ENCODE measurements at regions not wholly inside any gene's neighbourhood (a gene's known extent, or its start where the extent isn't known, plus 50 kb on each side); places are given as distances from the start of the nearest gene placed in this dataset.

GRCh38 chr2:128523457-128523856, 204.8 kb upstream of the HS6ST1 start:
- no peak overlapping the region for H3K9ac ChIP-seq
- no peak overlapping the region for H3K27ac ChIP-seq
- H3K9me3 ChIP-seq (replicated peaks in 1 of 11) = peaks cover 0 to 7% (median 0%) of the 10 kb centered on the region in 11 experiments; a peak in 4 of 22 replicates
- TF ChIP-seq Cebpa-rat (IDR thresholded peaks at IDR 0.05) = no peak
- H3K4me1 ChIP-seq = peaks cover 25 to 54% (median 48%) of the 10 kb centered on the region in 10 experiments
- H3K36me3 ChIP-seq = no peaks in the 10 kb centered on the region; a peak in 1 of 22 replicates
- H4K20me1 ChIP-seq = no peaks in the 10 kb centered on the region
- H3K27me3 ChIP-seq = peaks cover 0 to 13% (median 0%) of the 10 kb centered on the region in 11 experiments; a peak in 3 of 22 replicates
- H3K4me3 ChIP-seq = no peak overlapping the region
- H3K4me2 ChIP-seq = peak overlapping the region in 8 of 11 experiments; percentile 70 to 82 (median 77); a peak in 13 of 22 replicates

GRCh38 chr2:128524183-128524582, 205.5 kb upstream of the HS6ST1 start:
- TF ChIP-seq Cebpa-rat (IDR thresholded peaks at IDR 0.05) = no peak
- H3K27ac ChIP-seq = no peak overlapping the region
- no peaks in the 10 kb centered on the region; a peak in 1 of 22 replicates for H3K36me3 ChIP-seq
- H4K20me1 ChIP-seq = no peaks in the 10 kb centered on the region
- H3K9ac ChIP-seq = no peak overlapping the region
- peaks cover 25 to 54% (median 48%) of the 10 kb centered on the region in 10 experiments for H3K4me1 ChIP-seq
- H3K9me3 ChIP-seq (replicated peaks in 1 of 11) = peaks cover 0 to 7% (median 0%) of the 10 kb centered on the region in 11 experiments; a peak in 4 of 22 replicates
- H3K4me2 ChIP-seq = no peak overlapping the region
- no peak overlapping the region for H3K4me3 ChIP-seq
- H3K27me3 ChIP-seq = peaks cover 0 to 13% (median 0%) of the 10 kb centered on the region in 11 experiments; a peak in 3 of 22 replicates

GRCh38 chr2:128525653-128526052, 207.0 kb upstream of the HS6ST1 start:
- no peak overlapping the region for H3K4me3 ChIP-seq
- no peak for TF ChIP-seq Cebpa-rat (IDR thresholded peaks at IDR 0.05)
- H4K20me1 ChIP-seq = no peaks in the 10 kb centered on the region
- H3K4me1 ChIP-seq = peaks cover 14 to 47% (median 35%) of the 10 kb centered on the region in 10 experiments
- peaks cover 0 to 7% (median 0%) of the 10 kb centered on the region in 11 experiments; a peak in 4 of 22 replicates for H3K9me3 ChIP-seq (replicated peaks in 1 of 11)
- H3K9ac ChIP-seq = no peak overlapping the region
- H3K36me3 ChIP-seq = no peaks in the 10 kb centered on the region
- H3K4me2 ChIP-seq = peak overlapping the region in 7 of 11 experiments; percentile 16 to 37 (median 29); a peak in 8 of 22 replicates
- no peak overlapping the region for H3K27ac ChIP-seq
- peaks cover 0 to 13% (median 0%) of the 10 kb centered on the region in 11 experiments; a peak in 3 of 22 replicates for H3K27me3 ChIP-seq

GRCh38 chr2:128526455-128526976, 207.8 kb upstream of the HS6ST1 start:
- Histone ChIP-seq H3K9ac (no peak overlapping the region), H3K27ac (no peak overlapping the region), H3K4me1 (peaks cover 6 to 38% (median 26%) of the 10 kb centered on the region in 10 experiments; a peak in 18 of 20 replicates), H3K9me3 (replicated peaks in 1 of 11) (peaks cover 0 to 7% (median 0%) of the 10 kb centered on the region in 11 experiments; a peak in 4 of 22 replicates), H3K27me3 (peaks cover 0 to 13% (median 0%) of the 10 kb centered on the region in 11 experiments; a peak in 3 of 22 replicates), H3K36me3 (no peaks in the 10 kb centered on the region), H3K4me3 (no peak overlapping the region), H3K4me2 (peak overlapping the region in 1 of 11 experiments; percentile 36; a peak in 2 of 22 replicates), H4K20me1 (no peaks in the 10 kb centered on the region)
- no peak for TF ChIP-seq Cebpa-rat (IDR thresholded peaks at IDR 0.05)

GRCh38 chr2:128528133-128528532, 209.5 kb upstream of the HS6ST1 start:
- Histone ChIP-seq H3K36me3 (no peaks in the 10 kb centered on the region), H4K20me1 (no peaks in the 10 kb centered on the region), H3K27ac (no peak overlapping the region), H3K4me1 (peaks cover 0 to 22% (median 10%) of the 10 kb centered on the region in 10 experiments; a peak in 13 of 20 replicates), H3K27me3 (no peaks in the 10 kb centered on the region), H3K4me2 (no peak overlapping the region), H3K9me3 (replicated peaks in 1 of 11) (peaks cover 0 to 7% (median 0%) of the 10 kb centered on the region in 11 experiments; a peak in 4 of 22 replicates), H3K4me3 (no peak overlapping the region), H3K9ac (no peak overlapping the region)
- no peak for TF ChIP-seq Cebpa-rat (IDR thresholded peaks at IDR 0.05)

- Histone ChIP-seq H3K4me3 (no peak overlapping the region), H3K36me3 (no peaks in the 10 kb centered on the region), H3K4me1 (peaks cover 0 to 16% (median 7%) of the 10 kb centered on the region in 10 experiments; a peak in 11 of 20 replicates), H4K20me1 (no peaks in the 10 kb centered on the region), H3K27me3 (no peaks in the 10 kb centered on the region), H3K9me3 (replicated peaks in 1 of 11) (no peaks in the 10 kb centered on the region), H3K27ac (no peak overlapping the region), H3K4me2 (no peak overlapping the region), H3K9ac (no peak overlapping the region)
- TF ChIP-seq Cebpa-rat (IDR thresholded peaks at IDR 0.05) = no peak
These were observed 211.4 kb upstream of the HS6ST1 start for GRCh38 chr2:128530025-128530573.

- Histone ChIP-seq H3K27ac (no peak overlapping the region), H3K9me3 (replicated peaks in 1 of 11) (no peaks in the 10 kb centered on the region), H3K4me2 (no peak overlapping the region), H3K4me3 (no peak overlapping the region), H3K4me1 (peaks cover 0 to 10% (median 2%) of the 10 kb centered on the region in 10 experiments; a peak in 13 of 20 replicates), H3K9ac (no peak overlapping the region), H3K36me3 (no peaks in the 10 kb centered on the region), H4K20me1 (no peaks in the 10 kb centered on the region), H3K27me3 (no peaks in the 10 kb centered on the region)
- TF ChIP-seq Cebpa-rat (IDR thresholded peaks at IDR 0.05) = no peak
These were observed 213.2 kb upstream of the HS6ST1 start for GRCh38 chr2:128531856-128532255.

GRCh38 chr2:128533101-128533500, 214.4 kb upstream of the HS6ST1 start:
- no peak overlapping the region for H3K27ac ChIP-seq
- no peak overlapping the region for H3K4me3 ChIP-seq
- no peaks in the 10 kb centered on the region for H3K27me3 ChIP-seq
- H3K9ac ChIP-seq = no peak overlapping the region
- H4K20me1 ChIP-seq = no peaks in the 10 kb centered on the region
- no peak overlapping the region for H3K4me2 ChIP-seq
- peaks cover 0 to 20% (median 13%) of the 10 kb centered on the region in 10 experiments; a peak in 16 of 20 replicates for H3K4me1 ChIP-seq
- H3K9me3 ChIP-seq (replicated peaks in 1 of 11) = no peaks in the 10 kb centered on the region
- no peaks in the 10 kb centered on the region for H3K36me3 ChIP-seq
- no peak for TF ChIP-seq Cebpa-rat (IDR thresholded peaks at IDR 0.05)

- no peak overlapping the region for H3K9ac ChIP-seq
- H3K4me2 ChIP-seq = no peak overlapping the region
- H3K36me3 ChIP-seq = no peaks in the 10 kb centered on the region
- peaks cover 0 to 20% (median 13%) of the 10 kb centered on the region in 10 experiments; a peak in 16 of 20 replicates for H3K4me1 ChIP-seq
- no peak overlapping the region for H3K4me3 ChIP-seq
- H3K9me3 ChIP-seq (replicated peaks in 1 of 11) = no peaks in the 10 kb centered on the region
- no peak for TF ChIP-seq Cebpa-rat (IDR thresholded peaks at IDR 0.05)
- H3K27ac ChIP-seq = no peak overlapping the region
- H3K27me3 ChIP-seq = no peaks in the 10 kb centered on the region
- H4K20me1 ChIP-seq = no peaks in the 10 kb centered on the region
These were observed 216.2 kb upstream of the HS6ST1 start for GRCh38 chr2:128534688-128535392.

Data from BLaER1 treated with 17β-estradiol and CSF1 and Interleukin-3, amounts not matched to agents 10 nM and 100 nM (cell line).